Esophagus (tissue), 2 donors: ENCODE measurements at regions not wholly inside any gene's neighbourhood (a gene's known extent, or its start where the extent isn't known, plus 50 kb on each side); places are given as distances from the start of the nearest gene placed in this dataset.
"Not testable (repeated sequence)": the region's sequence is repeated elsewhere in the genome, so short reads cannot be mapped to it uniquely, and the experiment has no call there.

Source experiments
- H3K27ac ChIP-seq, 2 donors: one replicate each; pipeline ENCODE4 v1.5.1; 2013; ENCODE audit warnings: low read depth in 2 of 2, mild to moderate bottlenecking in 2 of 2, inconsistent platforms in 1 of 2, low read length in 1 of 2, moderate library complexity in 1 of 2
- H3K27me3 ChIP-seq, 2 donors: one replicate each; pipeline ENCODE4 v1.6.1; 2013; ENCODE audit warnings: low read length in 2 of 2, control low read depth in 1 of 2, mild to moderate bottlenecking in 1 of 2; ENCODE audit not compliant: insufficient read depth in 2 of 2, control insufficient read depth in 1 of 2
- H3K36me3 ChIP-seq, 2 donors: one replicate each; pipeline ENCODE4 v1.6.1; 2013; ENCODE audit warnings: low read length in 1 of 2; ENCODE audit not compliant: control insufficient read depth in 2 of 2, insufficient read depth in 2 of 2
- H3K4me1 ChIP-seq, 2 donors: one replicate each; pipeline ENCODE4 v1.6.1; 2013; ENCODE audit warnings: low read length in 1 of 2; ENCODE audit not compliant: control insufficient read depth in 2 of 2, insufficient read depth in 2 of 2
- H3K4me3 ChIP-seq, 2 donors: one replicate each; pipeline ENCODE4 v1.5.1; 2013; ENCODE audit warnings: low read length in 2 of 2, mild to moderate bottlenecking in 2 of 2, low read depth in 1 of 2, moderate library complexity in 1 of 2
- H3K9me3 ChIP-seq, 2 donors: one replicate each; pipeline ENCODE4 v1.6.1; 2013; ENCODE audit warnings: mild to moderate bottlenecking in 2 of 2, low read depth in 1 of 2, low read length in 1 of 2, moderate library complexity in 1 of 2; ENCODE audit not compliant: control insufficient read depth in 2 of 2, insufficient read depth in 1 of 2
- WGBS, 2 donors: extraction: QIAGEN DNeasy Blood & Tissue Kit; methylation state at CpG; one replicate each; pipeline ENCODE4 v1.1.7; 2013; 5-methylcytosine and 5-hydroxymethylcytosine counted together
- donor health status: healthy with polysubstance abuse.
- donor health status: Bipolar disorder and iron deficiency.

GRCh38 chr6:120282005-120282404 lies 932.4 kb upstream of the MAN1A1 start:
- Histone ChIP-seq H3K4me3 (no peak overlapping the region), H3K36me3 (no peaks in the 10 kb centered on the region), H3K9me3 (no peaks in the 10 kb centered on the region), H3K27ac (no peak overlapping the region), H3K27me3 (no peaks in the 10 kb centered on the region), H3K4me1 (no peaks in the 10 kb centered on the region)
- WGBS, 2 donors: 77 to 79% methylated on average over 2 of the region's 2 CpGs

GRCh38 chr6:120279466-120280167 lies 930.1 kb upstream of the MAN1A1 start:
- Histone ChIP-seq H3K36me3 (no peaks in the 10 kb centered on the region), H3K9me3 (no peaks in the 10 kb centered on the region), H3K4me1 (no peaks in the 10 kb centered on the region), H3K4me3 (no peak overlapping the region), H3K27ac (no peak overlapping the region), H3K27me3 (no peaks in the 10 kb centered on the region)
- WGBS, 2 donors: 64 to 67% methylated on average over 4 of the region's 4 CpGs

GRCh38 chr6:120278689-120279396 lies 929.3 kb upstream of the MAN1A1 start:
- no peak overlapping the region for H3K4me3 ChIP-seq
- WGBS, 2 donors: 47 to 48% methylated on average over 2 of the region's 2 CpGs
- no peaks in the 10 kb centered on the region for H3K36me3 ChIP-seq
- H3K4me1 ChIP-seq: no peaks in the 10 kb centered on the region
- no peaks in the 10 kb centered on the region for H3K27me3 ChIP-seq
- H3K9me3 ChIP-seq: no peaks in the 10 kb centered on the region
- no peak overlapping the region for H3K27ac ChIP-seq

- no peaks in the 10 kb centered on the region for H3K9me3 ChIP-seq
- H3K4me1 ChIP-seq: no peaks in the 10 kb centered on the region
- 62 to 63% methylated on average over 2 of the region's 2 CpGs for WGBS, 2 donors
- no peak overlapping the region for H3K27ac ChIP-seq
- no peaks in the 10 kb centered on the region for H3K27me3 ChIP-seq
- no peaks in the 10 kb centered on the region for H3K36me3 ChIP-seq
- H3K4me3 ChIP-seq: no peak overlapping the region
Measured at GRCh38 chr6:120274547-120274946, 925.0 kb upstream of the MAN1A1 start.

GRCh38 chr6:120273411-120273810 lies 923.9 kb upstream of the MAN1A1 start:
- Histone ChIP-seq H3K36me3 (no peaks in the 10 kb centered on the region), H3K4me1 (no peaks in the 10 kb centered on the region), H3K9me3 (no peaks in the 10 kb centered on the region), H3K27me3 (no peaks in the 10 kb centered on the region), H3K4me3 (no peak overlapping the region), H3K27ac (no peak overlapping the region)
- WGBS, 2 donors: 66 to 73% methylated on average over 3 of the region's 3 CpGs

- H3K27me3 ChIP-seq: no peaks in the 10 kb centered on the region
- no peaks in the 10 kb centered on the region for H3K4me1 ChIP-seq
- H3K4me3 ChIP-seq: no peak overlapping the region
- H3K9me3 ChIP-seq: no peaks in the 10 kb centered on the region
- H3K36me3 ChIP-seq: no peaks in the 10 kb centered on the region
- no peak overlapping the region for H3K27ac ChIP-seq
Measured at GRCh38 chr6:120272038-120272437, 922.5 kb upstream of the MAN1A1 start.

- H3K9me3 ChIP-seq, H3K27me3 ChIP-seq, H3K36me3 ChIP-seq, H3K4me1 ChIP-seq, H3K27ac ChIP-seq, H3K4me3 ChIP-seq: not testable (repeated sequence)
- 91 to 92% methylated on average over 7 to 9 of the region's 9 CpGs for WGBS, 2 donors
Measured at GRCh38 chr6:120268256-120268655, 918.7 kb upstream of the MAN1A1 start.

- Histone ChIP-seq H3K4me1 (no peaks in the 10 kb centered on the region), H3K9me3 (no peaks in the 10 kb centered on the region), H3K27me3 (no peaks in the 10 kb centered on the region), H3K36me3 (no peaks in the 10 kb centered on the region), H3K4me3 (no peak overlapping the region), H3K27ac (no peak overlapping the region)
- 74 to 79% methylated on average over 2 of the region's 2 CpGs for WGBS, 2 donors
Measured at GRCh38 chr6:120262354-120262753, 912.8 kb upstream of the MAN1A1 start.

GRCh38 chr6:120260636-120261035 lies 911.1 kb upstream of the MAN1A1 start:
- WGBS, 2 donors: 52 to 59% methylated on average over 2 of the region's 2 CpGs
- no peaks in the 10 kb centered on the region for H3K27me3 ChIP-seq
- no peak overlapping the region for H3K4me3 ChIP-seq
- H3K4me1 ChIP-seq: no peaks in the 10 kb centered on the region
- no peak overlapping the region for H3K27ac ChIP-seq
- H3K36me3 ChIP-seq: no peaks in the 10 kb centered on the region
- H3K9me3 ChIP-seq: no peaks in the 10 kb centered on the region

GRCh38 chr6:120254651-120255050 lies 905.1 kb upstream of the MAN1A1 start:
- Histone ChIP-seq H3K4me3 (no peak overlapping the region), H3K27ac (no peak overlapping the region), H3K4me1 (no peaks in the 10 kb centered on the region), H3K27me3 (no peaks in the 10 kb centered on the region), H3K36me3 (no peaks in the 10 kb centered on the region), H3K9me3 (no peaks in the 10 kb centered on the region)
- 93 to 95% methylated on average over 4 of the region's 4 CpGs for WGBS, 2 donors
